Stimulated activated CD4-positive, alpha-beta T cell treated with anti-CD3 and anti-CD28 coated beads, TNF-alpha, amount 100 ng/mL, for 24 hours (primary cell): ENCODE measurements at regions not wholly inside any gene's neighbourhood (a gene's known extent, or its start where the extent isn't known, plus 50 kb on each side); places are given as distances from the start of the nearest gene placed in this dataset.
"Not testable (repeated sequence)": the region's sequence is repeated elsewhere in the genome, so short reads cannot be mapped to it uniquely, and the experiment has no call there.

Source experiments
- DNase-seq, 3 experiments: peaks; one replicate each; pipeline ENCODE4 v3.0.0-alpha.2; 2020; ENCODE audit warnings: low read depth in 3 of 3

GRCh38 chr7:116373229-116373628 lies 126.3 kb upstream of the CAV2 start:
- DNase-seq = not testable (repeated sequence)

- DNase-seq = no peak
Observed at GRCh38 chr7:116377721-116378120, 121.8 kb upstream of the CAV2 start.

- no peak for DNase-seq
Observed at GRCh38 chr7:116380025-116380424, 119.5 kb upstream of the CAV2 start.

GRCh38 chr7:116382375-116382774 lies 117.2 kb upstream of the CAV2 start:
- DNase-seq = no peak

GRCh38 chr7:116384936-116385635 lies 114.5 kb upstream of the CAV2 start:
- DNase-seq = no peak

DNA sequence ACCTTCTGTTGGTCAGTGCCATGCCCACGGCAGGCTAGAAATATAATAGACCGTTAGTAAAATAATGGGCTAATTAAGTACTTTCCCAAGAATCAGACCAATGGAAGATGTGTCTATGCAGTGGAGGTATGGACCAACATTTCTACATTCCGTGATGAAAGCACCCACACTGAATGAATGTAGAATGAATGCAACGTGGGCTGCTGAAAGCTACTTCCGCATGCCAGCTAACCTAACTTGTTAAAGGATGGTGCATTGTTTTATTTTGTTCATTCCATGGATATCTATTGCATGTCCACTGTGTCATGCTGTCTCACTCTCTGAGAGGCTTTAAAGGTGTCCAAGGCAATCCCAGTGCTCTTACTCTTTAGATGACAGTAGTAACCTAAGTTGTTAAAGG lies 112.9 kb upstream of the CAV2 start:
- DNase-seq = no peak

- DNase-seq = no peak
Observed at GRCh38 chr7:116390363-116390762, 109.2 kb upstream of the CAV2 start.

- DNase-seq = no peak
Observed at GRCh38 chr7:116392806-116393205, 106.7 kb upstream of the CAV2 start.

DNA sequence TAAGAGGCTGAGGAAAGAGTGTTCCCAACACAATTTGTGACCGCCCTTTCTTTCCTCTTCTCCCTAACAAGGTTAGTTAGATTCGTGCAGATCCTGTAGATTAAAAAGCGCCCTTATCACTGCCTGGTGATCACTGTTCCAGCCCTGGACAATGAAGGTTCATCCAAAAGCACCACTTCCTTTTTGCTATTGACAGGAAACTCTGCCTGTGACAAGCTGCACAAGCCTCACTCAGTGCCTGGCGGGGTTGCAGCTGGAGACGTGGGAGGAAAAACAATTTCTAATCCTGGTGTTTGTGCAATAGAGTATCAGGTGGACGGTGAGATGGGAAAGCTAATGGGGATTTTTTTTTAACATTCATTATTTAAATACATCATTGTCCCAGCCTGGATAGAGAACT lies 105.9 kb upstream of the CAV2 start:
- no peak for DNase-seq

- DNase-seq = no peak
Observed at GRCh38 chr7:116394106-116394505, 105.4 kb upstream of the CAV2 start.

- DNase-seq = no peak
Observed at GRCh38 chr7:116395141-116395791, 104.3 kb upstream of the CAV2 start.

- DNase-seq = no peak
Observed at GRCh38 chr7:116398672-116399071, 100.9 kb upstream of the CAV2 start.

GRCh38 chr7:116399819-116400218 lies 99.7 kb upstream of the CAV2 start:
- DNase-seq = no peak

GRCh38 chr7:116400522-116400921 lies 99.0 kb upstream of the CAV2 start:
- DNase-seq = no peak

GRCh38 chr7:116401711-116402110 lies 97.8 kb upstream of the CAV2 start:
- DNase-seq = no peak

DNA sequence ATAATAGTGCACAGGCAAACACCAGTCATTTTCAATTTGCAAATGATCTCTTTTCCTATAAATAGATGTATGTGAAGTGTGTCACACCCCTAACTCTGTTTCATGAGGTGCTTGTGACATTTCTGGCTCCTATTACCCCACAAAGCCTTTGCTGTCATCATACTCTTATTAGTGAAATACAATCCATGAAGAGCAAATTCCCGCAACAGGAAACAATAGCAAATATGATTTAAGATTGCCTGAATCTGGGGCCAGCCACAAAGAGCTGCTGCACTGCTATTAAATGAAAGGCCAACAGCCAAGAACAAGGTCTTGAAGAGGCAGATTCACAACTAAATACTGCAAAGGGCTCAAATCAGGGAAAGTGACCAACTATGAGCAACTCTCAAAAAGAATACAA lies 96.3 kb upstream of the CAV2 start:
- DNase-seq = no peak

GRCh38 chr7:116404389-116404788 lies 95.1 kb upstream of the CAV2 start:
- no peak for DNase-seq

DNA sequence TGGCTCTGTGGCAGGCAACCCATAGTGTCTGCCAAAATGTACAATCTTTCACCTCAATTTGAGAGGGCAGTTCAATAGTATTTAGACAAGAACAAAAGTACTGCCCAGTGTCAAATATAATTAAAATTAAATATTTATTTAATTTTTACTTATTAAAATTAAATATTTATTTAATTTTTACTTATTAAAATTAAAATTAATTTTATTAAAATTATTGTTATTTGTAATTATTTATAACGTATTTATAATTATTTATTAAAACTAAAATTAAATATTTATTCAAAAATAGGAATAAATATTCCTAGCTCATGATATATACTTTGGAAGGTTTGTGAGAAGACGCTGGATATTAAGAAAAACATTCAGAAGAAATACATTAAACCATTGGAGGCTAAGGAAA lies 93.7 kb upstream of the CAV2 start:
- DNase-seq = no peak

- DNase-seq = no peak
Observed at GRCh38 chr7:116407165-116407564, 92.4 kb upstream of the CAV2 start.

GRCh38 chr7:116408166-116408565 lies 91.4 kb upstream of the CAV2 start:
- DNase-seq = no peak

DNA sequence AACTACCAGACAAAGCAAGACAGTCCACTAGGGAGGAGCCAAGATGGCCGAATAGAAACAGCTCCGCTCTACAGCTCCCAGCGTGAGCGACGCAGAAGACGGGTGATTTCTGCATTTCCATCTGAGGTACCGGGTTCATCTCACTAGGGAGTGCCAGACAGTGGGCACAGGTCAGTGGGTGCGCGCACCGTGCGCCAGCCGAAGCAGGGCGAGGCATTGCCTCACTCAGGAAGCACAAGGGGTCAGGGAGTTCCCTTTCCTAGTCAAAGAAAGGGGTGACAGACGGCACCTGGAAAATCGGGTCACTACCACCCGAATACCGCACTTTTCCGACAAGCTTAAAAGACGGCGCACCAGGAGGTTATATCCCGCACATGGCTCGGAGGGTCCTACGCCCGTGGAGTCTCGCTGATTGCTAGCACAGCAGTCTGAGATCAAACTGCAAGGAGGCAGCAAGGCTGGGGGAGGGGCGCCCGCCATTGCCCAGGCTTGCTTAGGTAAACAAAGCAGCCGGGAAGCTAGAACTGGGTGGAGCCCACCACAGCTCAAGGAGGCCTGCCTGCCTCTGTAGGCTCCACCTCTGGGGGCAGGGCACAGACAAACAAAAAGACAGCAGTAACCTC lies 90.6 kb upstream of the CAV2 start:
- not testable (repeated sequence) for DNase-seq

- DNase-seq = not testable (repeated sequence)
Observed at GRCh38 chr7:116410694-116411093, 88.8 kb upstream of the CAV2 start.
